Activated CD4-positive, alpha-beta T cell treated with anti-CD3 and anti-CD28 coated beads, Interleukin-2, Interleukin-6, amounts not matched to agents 100 ng/mL and 50 ng/mL, durations not matched to agents 16 hours and 8 hours (primary cell): ENCODE measurements at regions not wholly inside any gene's neighbourhood (a gene's known extent, or its start where the extent isn't known, plus 50 kb on each side); places are given as distances from the start of the nearest gene placed in this dataset.

Source experiments
- DNase-seq: peaks from one replicate; pipeline ENCODE4 v3.0.0-alpha.2; 2020

DNA sequence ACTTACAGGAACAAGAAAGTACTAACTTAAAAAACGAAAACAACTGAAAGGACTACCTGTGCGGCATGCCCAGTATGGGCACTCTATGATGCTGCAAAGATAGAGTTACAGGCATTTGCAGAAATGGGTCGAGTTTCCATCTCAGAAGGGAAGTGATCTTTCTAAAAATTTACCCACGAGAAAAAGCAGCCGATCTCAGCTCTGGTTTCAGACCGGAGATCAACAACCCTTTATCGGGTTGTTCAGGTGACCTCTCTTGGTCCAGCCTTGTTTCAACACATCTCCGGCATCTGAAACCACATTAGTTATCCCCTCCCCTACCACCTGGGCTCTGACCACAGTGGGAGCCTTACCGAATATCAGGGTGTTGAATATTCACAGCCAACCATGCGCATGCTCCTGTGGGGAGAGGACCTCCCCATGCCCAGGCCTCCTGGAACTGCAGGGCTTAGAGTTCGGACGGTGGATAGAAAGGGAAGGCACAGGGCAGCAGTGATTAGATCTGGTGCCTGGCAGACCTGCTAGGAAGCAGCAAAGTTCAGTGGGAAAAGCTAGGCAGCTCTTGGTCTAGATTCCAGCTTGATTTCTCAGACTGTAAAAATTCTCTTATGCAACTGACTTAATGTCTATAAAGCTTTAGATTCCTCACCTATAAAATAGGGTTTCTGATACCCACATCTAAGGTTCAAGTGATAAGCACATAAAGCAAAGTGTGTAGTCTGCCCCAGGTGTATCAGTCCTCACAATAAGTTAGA, 906.0 kb downstream of the VRK1 start:
- DNase-seq: peak; percentile 36

DNA sequence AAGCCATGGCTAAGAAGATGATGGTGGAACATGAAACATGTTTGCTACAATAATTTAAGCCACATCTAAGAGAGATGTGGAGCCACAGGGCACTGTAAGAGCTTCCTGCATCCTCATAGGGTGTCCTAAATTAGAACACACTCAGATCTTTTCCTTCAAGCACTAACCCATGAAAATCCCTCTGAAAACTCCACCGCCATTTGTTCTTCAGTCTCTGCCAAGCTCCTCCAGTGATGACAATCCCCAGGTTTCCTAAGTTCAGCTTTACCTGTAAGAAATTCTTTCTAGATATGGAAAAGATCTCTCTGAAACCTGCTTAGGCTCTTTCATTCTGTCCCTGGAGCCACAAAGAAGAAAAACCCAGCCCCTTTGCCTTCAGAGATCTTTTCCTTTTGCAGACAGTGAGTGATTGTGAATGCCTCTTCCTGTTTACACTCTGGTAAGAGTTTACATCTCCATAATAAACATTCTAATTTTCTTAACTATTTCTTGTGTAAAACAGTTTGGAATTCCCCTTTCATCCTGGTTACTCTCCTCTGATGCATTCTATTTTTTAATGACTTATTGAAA, 907.2 kb downstream of the VRK1 start:
- DNase-seq: no peak

DNA sequence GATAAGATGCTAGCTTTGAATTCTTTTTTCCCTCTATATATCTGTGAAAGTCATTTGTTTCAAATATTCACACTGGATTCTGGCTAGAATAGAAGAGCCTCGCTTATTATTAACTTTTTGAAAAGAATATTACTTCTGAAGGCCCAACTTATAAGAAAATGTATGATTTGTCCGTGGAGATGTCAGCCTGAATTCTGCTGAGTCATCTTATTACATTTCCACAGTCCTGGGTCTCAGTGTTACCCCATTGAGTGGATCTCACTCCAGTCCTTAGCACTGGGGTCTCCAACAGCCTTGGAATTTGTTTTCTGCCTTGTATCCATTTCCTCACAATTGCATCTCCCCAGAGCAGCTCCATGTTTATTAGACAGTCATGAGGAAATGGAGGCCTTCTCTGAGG, 907.9 kb downstream of the VRK1 start:
- no peak for DNase-seq

DNA sequence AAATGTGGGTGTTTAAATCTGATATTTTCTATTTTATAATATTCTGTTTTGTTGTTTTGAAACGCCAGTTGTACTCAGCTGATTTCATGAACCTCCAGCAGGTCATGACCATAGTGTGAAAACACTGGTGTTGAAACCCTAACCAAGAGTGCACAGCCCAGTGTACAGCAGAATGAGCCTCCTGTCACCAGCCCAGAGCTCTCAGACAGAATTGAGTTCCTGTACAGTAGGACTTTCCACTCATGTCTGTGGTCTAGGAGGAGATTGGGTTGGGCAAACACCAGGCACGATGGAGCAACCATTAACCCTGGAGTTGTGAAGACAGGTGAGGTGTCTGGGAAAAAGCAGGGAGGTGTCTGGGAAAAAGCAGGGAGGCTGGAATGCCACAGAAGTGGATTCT, 908.8 kb downstream of the VRK1 start:
- DNase-seq: peak; percentile 25

DNA sequence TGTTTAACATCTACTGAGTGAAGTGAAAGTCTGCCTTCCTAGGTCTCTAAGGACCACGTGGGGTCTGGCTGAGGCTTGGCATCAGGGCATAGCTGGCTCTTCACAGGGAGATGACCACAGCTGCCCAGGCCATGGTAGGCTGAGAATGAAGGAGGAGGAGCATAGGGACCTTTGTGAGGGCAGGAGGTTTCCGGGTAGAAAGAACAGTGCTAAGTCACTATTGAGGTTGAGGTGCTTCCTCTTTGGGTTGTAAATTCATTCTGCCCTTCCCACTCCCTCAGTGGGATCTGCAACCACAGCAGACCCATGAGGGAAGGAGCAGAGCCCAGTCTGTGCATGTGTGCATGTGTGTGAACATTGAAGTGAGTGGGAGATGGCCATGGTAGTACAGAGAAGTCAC, 909.6 kb downstream of the VRK1 start:
- peak; percentile 29 for DNase-seq

DNA sequence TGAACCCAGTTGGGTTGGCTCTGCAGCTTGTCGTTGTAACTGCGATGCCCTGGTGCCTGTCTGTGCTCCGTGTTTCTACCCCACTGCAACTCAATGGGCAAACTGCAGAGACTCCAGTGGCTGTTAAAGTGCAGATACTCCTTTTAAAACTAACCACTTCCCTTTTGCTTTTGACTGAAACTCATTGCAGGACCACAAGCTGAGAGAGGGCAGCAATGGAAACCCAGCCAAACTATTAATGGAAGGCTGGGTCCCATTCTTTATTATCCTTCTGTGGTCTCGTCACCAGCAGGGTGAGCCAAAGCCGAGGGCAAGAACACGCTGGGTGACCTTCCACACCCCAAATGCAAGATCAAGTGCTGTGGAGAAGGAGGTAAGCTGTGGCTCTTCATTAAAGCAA, 910.4 kb downstream of the VRK1 start:
- peak; percentile 51 for DNase-seq

DNA sequence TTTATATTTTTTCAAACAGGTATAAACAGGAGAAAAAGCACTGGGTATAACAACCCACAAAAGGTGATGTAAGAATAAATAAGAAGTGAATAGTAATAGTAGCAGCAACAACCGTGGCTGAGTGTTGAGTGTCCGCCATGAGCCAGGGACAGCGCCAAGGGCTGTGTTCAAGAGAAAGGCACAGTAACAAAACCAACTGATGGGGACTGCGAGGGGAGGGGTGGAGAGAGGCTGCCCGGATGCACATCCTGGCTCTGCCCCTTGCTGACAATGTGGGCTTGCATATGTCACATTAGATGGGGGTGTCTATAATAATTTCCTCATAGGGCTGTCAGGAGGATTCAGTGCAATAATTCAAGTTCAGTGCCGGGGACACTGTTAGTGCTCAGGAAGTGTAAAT, 912.4 kb downstream of the VRK1 start:
- DNase-seq: no peak

DNA sequence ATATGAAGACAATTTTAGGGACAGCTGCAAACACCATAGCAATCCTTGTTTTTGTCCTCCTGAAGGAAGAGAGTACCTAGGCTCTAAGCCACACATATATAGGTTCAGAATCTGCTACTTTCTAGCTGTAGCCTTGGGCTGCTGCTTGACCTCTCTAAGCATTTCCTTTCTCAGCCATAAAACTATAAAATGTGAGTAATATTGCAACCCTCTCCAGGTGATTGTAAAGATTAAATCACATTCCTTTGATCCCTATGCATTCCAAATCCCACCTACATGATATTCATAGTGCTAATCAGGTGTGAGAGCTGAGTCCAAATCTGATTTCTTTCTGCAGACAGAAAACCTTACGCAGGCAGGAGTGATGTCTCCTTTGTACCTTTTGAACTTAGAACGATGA, 913.5 kb downstream of the VRK1 start:
- DNase-seq: no peak

DNA sequence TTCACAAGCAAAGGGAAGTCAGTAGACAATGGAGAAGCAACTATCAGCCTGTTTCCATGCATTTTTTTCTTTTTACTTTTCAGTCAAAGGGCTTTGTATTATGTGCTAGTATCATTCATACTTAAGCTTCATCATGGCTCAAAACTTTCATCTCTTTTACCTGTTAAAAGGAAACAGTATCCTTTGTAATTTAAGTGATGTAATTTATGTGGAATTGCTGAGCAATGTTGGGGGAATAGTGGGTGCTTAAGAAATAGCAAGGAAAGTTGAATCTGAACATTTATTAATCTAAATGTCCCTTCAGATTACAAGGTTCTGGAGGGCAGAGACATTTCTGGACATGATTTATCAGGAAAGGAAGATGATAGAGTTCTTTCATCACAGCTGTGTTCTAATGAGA, 915.3 kb downstream of the VRK1 start:
- no peak for DNase-seq

DNA sequence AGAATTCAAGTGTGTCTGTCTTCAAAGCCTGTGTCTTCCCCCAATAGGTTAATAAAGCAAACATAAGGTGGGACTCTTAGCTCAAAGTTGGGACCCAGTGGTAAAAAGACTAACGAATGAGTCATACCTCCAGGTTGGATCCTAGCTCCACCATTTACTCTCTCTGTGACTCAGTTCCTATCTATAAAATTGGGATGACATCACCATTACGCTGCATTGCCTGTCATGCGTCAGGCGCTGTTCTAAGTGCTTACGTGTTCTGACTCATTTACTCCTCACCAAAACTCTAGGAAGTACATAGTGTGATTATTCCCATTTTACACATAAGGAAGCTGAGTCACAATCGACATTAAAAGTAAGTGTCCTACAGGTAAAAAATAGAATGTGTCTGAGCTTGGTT, 915.8 kb downstream of the VRK1 start:
- peak; percentile 30 for DNase-seq

DNA sequence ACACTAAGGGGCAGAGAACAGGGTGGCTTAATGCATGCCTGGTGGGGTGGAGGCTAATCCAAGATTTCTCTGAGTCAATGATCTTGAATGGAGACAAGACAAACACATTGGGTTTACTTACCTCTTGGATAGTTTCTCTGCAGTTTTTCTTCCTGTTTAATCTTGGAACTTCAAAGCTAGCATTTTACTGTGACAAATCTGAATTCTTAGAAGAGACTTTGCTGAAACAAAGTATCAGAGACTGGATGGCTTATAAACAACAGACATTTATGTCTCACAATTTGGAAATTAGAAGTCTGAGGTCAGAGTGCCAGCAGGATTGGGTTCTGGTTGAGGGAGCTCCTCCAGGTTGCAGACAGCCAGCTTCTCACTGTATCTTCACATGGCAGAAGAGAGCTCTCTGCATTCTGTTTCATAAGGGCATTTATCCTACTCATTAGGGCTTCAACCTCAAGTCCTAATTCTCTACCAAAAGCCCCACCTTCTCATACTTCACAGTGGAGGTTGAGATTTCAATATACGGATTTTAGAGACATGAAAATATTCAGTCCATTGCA, 921.8 kb downstream of the VRK1 start:
- no peak for DNase-seq

DNA sequence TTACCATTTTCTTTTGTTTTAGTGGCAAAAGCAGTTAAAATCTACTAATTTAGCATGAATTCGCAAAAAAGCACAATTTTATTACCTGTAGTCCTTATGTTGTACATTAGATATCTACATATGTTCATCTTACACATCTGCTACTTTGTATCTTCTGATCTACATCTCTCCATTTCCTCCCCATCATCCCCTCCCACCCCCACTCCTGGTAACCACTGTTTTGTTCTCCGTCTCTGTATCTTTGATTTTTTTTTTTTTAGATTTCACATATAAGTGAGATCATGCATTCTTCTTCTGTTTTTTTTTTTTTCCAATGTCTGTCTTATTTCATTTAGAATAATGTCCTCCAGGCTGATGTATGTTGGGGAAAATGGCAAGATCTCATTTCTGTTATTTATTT, 922.7 kb downstream of the VRK1 start:
- DNase-seq: no peak

DNA sequence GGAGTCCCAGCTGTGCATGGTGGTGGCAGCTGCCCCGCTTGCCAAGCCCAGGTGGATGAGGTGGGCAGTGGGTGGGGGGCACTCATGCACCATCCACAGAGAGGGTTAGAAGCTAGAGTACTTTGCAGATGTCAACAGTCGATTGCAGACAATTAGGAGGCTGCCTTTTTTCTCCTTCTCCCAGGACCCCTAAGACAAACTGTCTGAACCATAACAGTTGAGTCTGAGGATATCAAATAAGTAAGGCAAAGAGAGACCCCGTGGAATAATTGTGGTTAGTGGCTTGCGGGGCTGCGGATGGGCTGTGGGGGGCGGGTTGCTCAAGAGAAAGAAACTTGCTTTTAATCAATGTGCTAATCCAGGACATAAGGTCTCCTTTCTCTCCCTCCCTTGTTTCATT, 926.2 kb downstream of the VRK1 start:
- no peak for DNase-seq

DNA sequence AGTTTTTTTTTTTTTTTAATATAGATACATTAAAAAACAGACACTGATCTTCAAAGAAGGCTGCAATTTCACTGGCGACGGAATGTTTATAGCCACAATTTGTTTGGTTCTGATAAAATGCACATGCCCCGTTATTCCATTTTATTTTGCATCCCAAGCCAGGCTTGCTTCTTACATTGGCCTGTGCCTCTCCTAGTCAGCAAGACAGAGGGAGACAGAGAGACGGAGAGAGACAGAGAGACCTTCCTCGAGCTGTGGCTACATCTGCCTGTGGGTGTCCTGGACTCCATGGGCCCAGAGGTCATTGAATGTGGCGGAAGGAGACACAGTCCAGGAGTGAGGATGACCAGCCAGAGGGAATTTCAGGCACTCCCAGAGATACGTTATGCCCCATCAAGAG, 926.6 kb downstream of the VRK1 start:
- no peak for DNase-seq

DNA sequence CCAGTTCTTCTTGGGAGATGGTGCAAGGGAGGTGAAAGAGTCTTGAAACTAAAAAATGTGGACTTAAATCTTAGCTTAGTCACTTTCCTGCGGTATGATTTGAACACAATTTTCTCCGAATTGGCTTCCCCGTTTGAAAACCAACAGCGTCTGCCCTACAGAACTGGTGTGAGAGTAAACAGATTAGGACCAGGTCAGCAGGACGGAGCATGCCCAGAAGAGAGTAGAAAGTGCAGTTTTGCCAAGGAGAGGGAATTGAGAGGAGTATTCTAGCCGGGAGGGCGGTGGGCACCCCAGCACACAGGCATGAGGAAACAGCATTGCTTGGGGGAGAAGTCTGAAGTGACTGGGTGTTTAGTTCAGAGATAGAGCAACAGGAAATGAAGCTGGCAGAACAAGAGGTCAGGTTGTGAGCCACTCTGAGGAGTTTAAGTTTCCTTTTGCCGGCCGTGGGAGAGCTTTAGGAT, 927.1 kb downstream of the VRK1 start:
- DNase-seq: peak; percentile 61

DNA sequence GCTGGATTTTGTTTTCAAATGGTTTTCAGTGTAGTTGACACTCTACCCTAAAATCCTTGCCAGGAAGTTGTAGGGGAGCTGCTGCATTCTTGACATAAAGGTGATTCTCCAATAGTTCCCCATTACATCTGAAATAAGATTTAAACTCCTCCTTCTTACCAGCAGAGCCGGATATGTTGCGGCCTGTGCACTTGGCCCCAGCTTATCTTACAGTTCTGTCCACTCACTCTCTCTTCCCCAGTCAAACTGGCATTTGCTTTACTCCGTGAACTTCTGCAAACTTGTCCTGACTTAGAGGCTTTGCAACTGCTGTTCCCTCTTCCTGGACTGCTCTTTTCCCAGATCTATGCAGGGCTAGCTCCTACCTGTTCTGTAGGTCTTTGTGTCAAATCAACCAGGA, 929.5 kb downstream of the VRK1 start:
- no peak for DNase-seq

DNA sequence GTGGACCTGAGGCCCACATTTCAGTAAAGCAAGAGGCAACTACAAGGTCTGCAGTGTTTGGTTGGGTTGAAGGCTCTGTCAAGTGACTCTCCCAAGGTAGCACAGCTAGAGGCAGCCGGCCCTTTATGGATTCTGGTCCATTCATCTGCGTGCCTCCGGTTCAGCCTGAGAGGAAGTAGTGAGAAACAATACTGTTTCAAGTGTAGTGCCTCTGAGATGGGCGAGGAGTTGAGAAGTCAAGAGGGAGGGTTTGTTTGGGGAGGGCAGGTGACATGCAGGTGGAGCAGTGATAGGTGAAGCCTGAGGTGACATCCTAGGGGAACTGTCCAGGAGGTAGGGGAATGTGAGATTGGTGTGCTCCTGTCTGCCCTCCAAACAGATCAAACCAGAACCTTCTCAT, 933.5 kb downstream of the VRK1 start:
- DNase-seq: no peak

DNA sequence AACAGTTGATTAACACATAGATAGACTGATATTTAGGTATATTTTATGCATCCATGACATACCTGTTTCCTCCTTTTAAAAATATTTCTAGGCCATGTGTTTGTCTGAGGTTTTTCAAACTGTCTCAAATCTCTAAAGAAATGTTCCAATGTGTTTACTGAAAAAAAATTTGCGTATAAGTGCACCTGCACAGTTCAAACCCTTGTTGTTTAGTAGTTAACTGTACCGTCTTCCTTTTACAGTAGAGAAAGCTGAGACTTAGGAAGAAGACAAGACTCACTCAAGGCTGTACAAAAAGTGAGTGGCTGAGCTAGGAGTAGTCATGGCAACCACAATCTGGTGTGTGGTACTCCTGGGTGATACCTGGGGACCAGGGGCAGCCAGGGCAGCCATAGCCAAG, 934.6 kb downstream of the VRK1 start:
- no peak for DNase-seq

DNA sequence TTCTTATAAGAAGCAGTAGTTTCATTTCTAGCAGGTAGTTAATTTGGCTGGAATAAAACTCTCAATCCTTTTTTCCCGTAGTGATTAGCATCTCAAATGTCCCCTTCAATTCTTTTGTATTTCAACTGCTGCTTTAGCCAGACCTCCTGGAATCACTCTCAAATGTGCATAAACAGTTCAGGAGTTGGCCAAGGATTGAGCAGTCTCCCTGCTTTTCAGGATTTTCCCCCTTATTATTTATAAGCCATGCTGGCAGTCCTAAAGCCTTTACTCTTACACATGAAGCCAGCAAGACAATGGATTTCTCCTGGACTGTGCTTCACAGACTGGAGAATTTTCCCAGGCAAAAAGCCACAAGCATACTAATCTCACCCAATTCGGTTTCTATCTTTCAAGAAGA, 950.1 kb downstream of the VRK1 start:
- no peak for DNase-seq

DNA sequence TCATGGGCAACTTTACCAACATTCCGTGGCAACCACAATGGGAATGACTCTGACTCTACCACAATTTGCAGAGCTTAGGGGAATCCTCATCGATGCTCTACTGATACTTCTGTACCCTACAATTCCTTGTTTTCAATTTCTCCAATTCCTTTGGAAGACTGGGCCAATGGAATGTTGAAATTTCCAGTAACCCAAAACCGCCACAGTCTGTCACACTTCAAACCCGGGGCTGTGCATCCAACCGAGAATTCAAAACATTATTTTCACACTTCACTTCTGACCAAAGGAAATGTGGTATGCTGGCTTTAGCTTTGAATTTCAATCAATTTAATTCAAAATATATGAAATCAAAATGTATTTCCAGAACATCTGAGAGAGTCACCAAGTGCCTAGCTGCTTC, 951.4 kb downstream of the VRK1 start:
- DNase-seq: no peak

DNA sequence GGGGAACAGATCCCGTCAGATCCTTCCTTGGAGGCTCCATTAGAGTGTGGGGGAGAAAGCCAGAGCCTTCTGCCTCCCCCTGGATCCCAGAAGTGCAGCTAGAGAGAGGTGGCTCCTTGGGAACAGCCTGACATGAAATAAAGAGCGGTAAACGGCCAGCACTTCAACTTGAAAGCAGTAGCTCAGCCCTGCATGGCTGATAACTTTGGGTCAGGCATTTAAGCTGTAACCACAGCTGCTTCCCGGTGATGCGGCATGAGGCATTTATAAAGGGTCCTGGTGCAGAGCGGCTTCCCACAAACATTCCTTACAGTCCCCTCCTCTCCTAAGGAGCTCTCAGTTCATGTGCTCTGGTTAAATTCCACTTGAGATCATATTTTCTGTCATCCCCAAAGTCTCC, 960.3 kb downstream of the VRK1 start:
- DNase-seq: no peak

DNA sequence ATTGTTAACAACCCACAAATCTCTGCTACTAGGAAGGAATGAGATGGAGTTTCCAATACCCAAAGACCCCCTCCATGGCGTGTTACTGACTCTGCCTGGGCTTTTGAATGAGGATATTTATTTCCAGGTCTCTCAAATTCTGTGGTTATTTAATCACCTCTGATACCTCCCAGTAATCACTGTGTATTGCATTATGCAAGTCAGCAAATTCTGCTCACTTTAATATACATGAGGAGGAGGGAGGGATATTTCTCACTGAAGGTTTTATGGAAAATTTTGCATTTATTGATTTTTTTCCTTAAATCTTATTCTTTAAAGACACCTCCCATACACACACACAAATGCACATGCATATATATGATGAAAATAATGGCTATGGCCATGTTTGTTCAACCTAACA, 962.9 kb downstream of the VRK1 start:
- no peak for DNase-seq

DNA sequence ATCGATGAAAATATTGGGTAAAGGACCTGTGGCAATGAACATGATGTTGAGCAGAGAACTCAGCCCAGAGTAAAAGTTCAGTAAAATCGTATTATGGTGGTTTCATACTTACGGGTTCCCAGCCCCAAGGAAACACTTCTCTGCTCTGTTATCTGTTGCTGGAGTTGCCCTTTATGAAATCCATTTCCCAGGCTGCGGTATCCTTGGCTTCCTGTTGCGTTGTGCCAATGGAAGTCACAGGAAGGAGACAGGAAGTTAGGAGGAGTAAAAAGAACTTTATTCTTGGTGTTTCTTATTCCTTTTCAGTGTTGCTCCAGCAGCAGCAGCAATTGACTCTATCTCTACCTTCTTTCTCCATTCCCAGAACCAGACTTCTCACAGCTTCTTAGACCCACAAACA, 965.2 kb downstream of the VRK1 start:
- DNase-seq: no peak

DNA sequence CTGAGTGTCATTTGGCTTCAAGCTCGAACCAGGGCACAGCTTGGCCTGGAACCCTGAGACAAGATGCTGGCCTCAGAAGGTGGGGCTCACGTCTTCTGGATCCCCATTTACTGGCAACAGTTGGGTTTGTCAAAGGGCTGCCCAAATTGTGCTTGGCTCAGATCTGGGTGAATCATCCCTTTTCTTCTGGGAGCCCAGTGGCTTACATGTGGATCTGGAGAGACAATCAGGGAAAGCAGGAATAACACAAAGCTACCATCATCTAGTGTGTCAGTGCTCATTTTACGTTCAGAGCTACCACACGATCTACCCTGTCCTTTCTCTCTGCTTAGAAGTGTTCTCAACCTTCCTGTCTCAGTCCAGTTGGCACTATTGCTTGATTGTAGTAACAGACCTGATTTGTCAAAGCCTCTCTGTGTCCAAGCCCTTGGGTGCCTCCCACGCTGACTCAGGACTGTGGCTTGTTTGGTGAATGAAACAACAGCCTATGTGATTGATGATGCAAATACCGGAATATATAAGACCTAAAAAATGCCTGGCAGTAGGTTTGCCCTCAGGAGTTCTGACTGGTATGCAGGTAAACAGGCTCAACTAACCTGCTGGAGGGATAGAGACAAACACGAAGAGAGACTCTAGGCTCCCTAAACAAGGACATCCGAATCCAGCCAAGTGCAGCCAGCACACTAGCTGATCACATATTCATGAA, 974.3 kb downstream of the VRK1 start:
- no peak for DNase-seq
